ENCODE measurements at regions not wholly inside any gene's neighbourhood (a gene's known extent, or its start where the extent isn't known, plus 50 kb on each side); places are given as distances from the start of the nearest gene placed in this dataset.

- Mint-ChIP-seq H3K27me3 (ENCODE audit: low read depth) (no peaks in the 10 kb centered on the region), H3K36me3 (ENCODE audit: low read depth) (no peaks in the 10 kb centered on the region), H3K4me3 (no peak overlapping the region), H3K9me3 (peaks cover 58% of the 10 kb centered on the region), H3K27ac (no peak overlapping the region), H3K4me1 (ENCODE audit: low read depth) (no peaks in the 10 kb centered on the region)
- no peak for DNase-seq (ENCODE audit: low spot score)
Observed at GRCh38 chr7:67762516-67762915, 765.9 kb downstream of the TYW1 start.

GRCh38 chr7:67764289-67764688 is 767.7 kb downstream of the TYW1 start:
- H3K36me3 Mint-ChIP-seq (ENCODE audit: low read depth): no peaks in the 10 kb centered on the region
- no peak overlapping the region for H3K27ac Mint-ChIP-seq
- H3K27me3 Mint-ChIP-seq (ENCODE audit: low read depth): no peaks in the 10 kb centered on the region
- DNase-seq (ENCODE audit: low spot score): no peak
- peaks cover 54% of the 10 kb centered on the region for H3K9me3 Mint-ChIP-seq
- no peaks in the 10 kb centered on the region for H3K4me1 Mint-ChIP-seq (ENCODE audit: low read depth)
- no peak overlapping the region for H3K4me3 Mint-ChIP-seq

GRCh38 chr7:67765481-67766175 is 769.0 kb downstream of the TYW1 start:
- peaks cover 51% of the 10 kb centered on the region for H3K9me3 Mint-ChIP-seq
- H3K27ac Mint-ChIP-seq: no peak overlapping the region
- DNase-seq (ENCODE audit: low spot score): no peak
- H3K27me3 Mint-ChIP-seq (ENCODE audit: low read depth): no peaks in the 10 kb centered on the region
- no peaks in the 10 kb centered on the region for H3K4me1 Mint-ChIP-seq (ENCODE audit: low read depth)
- no peak overlapping the region for H3K4me3 Mint-ChIP-seq
- H3K36me3 Mint-ChIP-seq (ENCODE audit: low read depth): no peaks in the 10 kb centered on the region

GRCh38 chr7:67766906-67767410 is 770.3 kb downstream of the TYW1 start:
- Mint-ChIP-seq H3K9me3 (peaks cover 51% of the 10 kb centered on the region), H3K4me3 (no peak overlapping the region), H3K27me3 (ENCODE audit: low read depth) (no peaks in the 10 kb centered on the region), H3K4me1 (ENCODE audit: low read depth) (no peaks in the 10 kb centered on the region), H3K27ac (no peak overlapping the region), H3K36me3 (ENCODE audit: low read depth) (no peaks in the 10 kb centered on the region)
- DNase-seq (ENCODE audit: low spot score): no peak

- Mint-ChIP-seq H3K27me3 (ENCODE audit: low read depth) (no peaks in the 10 kb centered on the region), H3K4me3 (no peak overlapping the region), H3K9me3 (peaks cover 47% of the 10 kb centered on the region), H3K36me3 (ENCODE audit: low read depth) (peaks cover 2% of the 10 kb centered on the region), H3K27ac (no peak overlapping the region), H3K4me1 (ENCODE audit: low read depth) (no peaks in the 10 kb centered on the region)
- DNase-seq (ENCODE audit: low spot score): no peak
Observed at GRCh38 chr7:67771846-67772605, 775.4 kb downstream of the TYW1 start.

- peaks cover 2% of the 10 kb centered on the region for H3K36me3 Mint-ChIP-seq (ENCODE audit: low read depth)
- H3K4me3 Mint-ChIP-seq: no peak overlapping the region
Observed at GRCh38 chr7:67773081-67773480, 776.4 kb downstream of the TYW1 start.

GRCh38 chr7:67777119-67777518 is 780.5 kb downstream of the TYW1 start:
- no peak overlapping the region for H3K27ac Mint-ChIP-seq
- H3K36me3 Mint-ChIP-seq (ENCODE audit: low read depth): peaks cover 5% of the 10 kb centered on the region
- H3K9me3 Mint-ChIP-seq: peaks cover 52% of the 10 kb centered on the region
- no peak for DNase-seq (ENCODE audit: low spot score)
- no peak overlapping the region for H3K4me3 Mint-ChIP-seq
- H3K4me1 Mint-ChIP-seq (ENCODE audit: low read depth): no peaks in the 10 kb centered on the region
- H3K27me3 Mint-ChIP-seq (ENCODE audit: low read depth): no peaks in the 10 kb centered on the region

More at GRCh38 chr7:67773081-67773480, 776.4 kb downstream of the TYW1 start:
- no peaks in the 10 kb centered on the region for H3K27me3 Mint-ChIP-seq (ENCODE audit: low read depth)
- H3K27ac Mint-ChIP-seq: no peak overlapping the region
- no peaks in the 10 kb centered on the region for H3K4me1 Mint-ChIP-seq (ENCODE audit: low read depth)
- DNase-seq (ENCODE audit: low spot score): no peak
- H3K9me3 Mint-ChIP-seq: peaks cover 45% of the 10 kb centered on the region

- DNase-seq (ENCODE audit: low spot score): no peak
- Mint-ChIP-seq H3K27ac (no peak overlapping the region), H3K4me1 (ENCODE audit: low read depth) (no peaks in the 10 kb centered on the region), H3K9me3 (peaks cover 41% of the 10 kb centered on the region), H3K27me3 (ENCODE audit: low read depth) (no peaks in the 10 kb centered on the region), H3K4me3 (no peak overlapping the region), H3K36me3 (ENCODE audit: low read depth) (peaks cover 3% of the 10 kb centered on the region)
Observed at GRCh38 chr7:67781841-67782240, 785.2 kb downstream of the TYW1 start.

GRCh38 chr7:67786021-67786420 is 789.4 kb downstream of the TYW1 start:
- DNase-seq (ENCODE audit: low spot score): no peak
- Mint-ChIP-seq H3K4me3 (no peak overlapping the region), H3K27ac (no peak overlapping the region), H3K9me3 (peaks cover 45% of the 10 kb centered on the region), H3K4me1 (ENCODE audit: low read depth) (no peaks in the 10 kb centered on the region), H3K36me3 (ENCODE audit: low read depth) (no peaks in the 10 kb centered on the region), H3K27me3 (ENCODE audit: low read depth) (no peaks in the 10 kb centered on the region)

GRCh38 chr7:67788669-67789068 is 792.0 kb downstream of the TYW1 start:
- Mint-ChIP-seq H3K36me3 (ENCODE audit: low read depth) (peaks cover 1% of the 10 kb centered on the region), H3K4me3 (no peak overlapping the region), H3K9me3 (peaks cover 53% of the 10 kb centered on the region), H3K4me1 (ENCODE audit: low read depth) (no peaks in the 10 kb centered on the region), H3K27ac (no peak overlapping the region), H3K27me3 (ENCODE audit: low read depth) (no peaks in the 10 kb centered on the region)
- DNase-seq (ENCODE audit: low spot score): no peak

GRCh38 chr7:67791918-67792317 is 795.3 kb downstream of the TYW1 start:
- DNase-seq (ENCODE audit: low spot score): no peak
- Mint-ChIP-seq H3K4me1 (ENCODE audit: low read depth) (no peaks in the 10 kb centered on the region), H3K27ac (no peak overlapping the region), H3K4me3 (no peak overlapping the region), H3K27me3 (ENCODE audit: low read depth) (no peaks in the 10 kb centered on the region), H3K36me3 (ENCODE audit: low read depth) (peaks cover 1% of the 10 kb centered on the region), H3K9me3 (peaks cover 71% of the 10 kb centered on the region)

- no peak for DNase-seq (ENCODE audit: low spot score)
- H3K4me1 Mint-ChIP-seq (ENCODE audit: low read depth): no peaks in the 10 kb centered on the region
- H3K9me3 Mint-ChIP-seq: peaks cover 83% of the 10 kb centered on the region
Observed at GRCh38 chr7:67794544-67794943, 797.9 kb downstream of the TYW1 start.

GRCh38 chr7:67803789-67804188 is 807.2 kb downstream of the TYW1 start:
- Mint-ChIP-seq H3K9me3 (peaks cover 67% of the 10 kb centered on the region), H3K4me1 (ENCODE audit: low read depth) (no peaks in the 10 kb centered on the region), H3K27me3 (ENCODE audit: low read depth) (no peaks in the 10 kb centered on the region), H3K27ac (no peak overlapping the region), H3K4me3 (no peak overlapping the region), H3K36me3 (ENCODE audit: low read depth) (no peaks in the 10 kb centered on the region)
- DNase-seq (ENCODE audit: low spot score): no peak

More at GRCh38 chr7:67794544-67794943, 797.9 kb downstream of the TYW1 start:
- no peaks in the 10 kb centered on the region for H3K27me3 Mint-ChIP-seq (ENCODE audit: low read depth)
- peaks cover 1% of the 10 kb centered on the region for H3K36me3 Mint-ChIP-seq (ENCODE audit: low read depth)
- no peak overlapping the region for H3K27ac Mint-ChIP-seq
- H3K4me3 Mint-ChIP-seq: no peak overlapping the region

GRCh38 chr7:67805921-67806471 is 809.4 kb downstream of the TYW1 start:
- H3K9me3 Mint-ChIP-seq: peaks cover 58% of the 10 kb centered on the region
- H3K4me3 Mint-ChIP-seq: no peak overlapping the region
- no peak overlapping the region for H3K27ac Mint-ChIP-seq
- no peaks in the 10 kb centered on the region for H3K36me3 Mint-ChIP-seq (ENCODE audit: low read depth)
- DNase-seq (ENCODE audit: low spot score): no peak
- no peaks in the 10 kb centered on the region for H3K4me1 Mint-ChIP-seq (ENCODE audit: low read depth)
- no peaks in the 10 kb centered on the region for H3K27me3 Mint-ChIP-seq (ENCODE audit: low read depth)
